ENCODE measurements at regions not wholly inside any gene's neighbourhood (a gene's known extent, or its start where the extent isn't known, plus 50 kb on each side); places are given as distances from the start of the nearest gene placed in this dataset.

- H3K27me3 ChIP-seq (ENCODE audit: insufficient read depth, low read depth): no peaks in the 10 kb centered on the region
- no peaks in the 10 kb centered on the region for H3K36me3 ChIP-seq (ENCODE audit: insufficient read depth)
- no peak overlapping the region for H2AFZ ChIP-seq (ENCODE audit: low read depth)
- H3K79me2 ChIP-seq (ENCODE audit: insufficient read depth, low read depth): no peaks in the 10 kb centered on the region
- no peak overlapping the region for H3K9ac ChIP-seq
- H3K4me3 ChIP-seq (IDR thresholded peaks at IDR 0.05; ENCODE audit: insufficient read depth, low read depth, low read length): no peak overlapping the region
- no peaks in the 10 kb centered on the region for H4K20me1 ChIP-seq (ENCODE audit: insufficient read depth)
- no peak for TF ChIP-seq CTCF (conservative IDR thresholded peaks at IDR 0.05; ENCODE audit: low read depth, low read length)
- H3K4me1 ChIP-seq (ENCODE audit: low read depth, poor library complexity, severe bottlenecking): no peaks in the 10 kb centered on the region
- H3K4me2 ChIP-seq: no peak overlapping the region
- no peak overlapping the region for H3K27ac ChIP-seq
These were observed 343.2 kb downstream of the ACTL7B start for GRCh38 chr9:108512426-108513173.

GRCh38 chr9:108511307-108511706 lies 344.5 kb downstream of the ACTL7B start:
- no peak for TF ChIP-seq CTCF (conservative IDR thresholded peaks at IDR 0.05; ENCODE audit: low read depth, low read length)
- Histone ChIP-seq H3K27ac (no peak overlapping the region), H3K4me2 (no peak overlapping the region), H4K20me1 (ENCODE audit: insufficient read depth) (no peaks in the 10 kb centered on the region), H3K9ac (no peak overlapping the region), H3K27me3 (ENCODE audit: insufficient read depth, low read depth) (no peaks in the 10 kb centered on the region), H3K36me3 (ENCODE audit: insufficient read depth) (no peaks in the 10 kb centered on the region), H3K4me1 (ENCODE audit: low read depth, poor library complexity, severe bottlenecking) (no peaks in the 10 kb centered on the region), H3K79me2 (ENCODE audit: insufficient read depth, low read depth) (no peaks in the 10 kb centered on the region), H2AFZ (ENCODE audit: low read depth) (no peak overlapping the region), H3K4me3 (IDR thresholded peaks at IDR 0.05; ENCODE audit: insufficient read depth, low read depth, low read length) (no peak overlapping the region)

- Histone ChIP-seq H3K9ac (no peak overlapping the region), H3K27ac (no peak overlapping the region), H3K4me3 (IDR thresholded peaks at IDR 0.05; ENCODE audit: insufficient read depth, low read depth, low read length) (no peak overlapping the region), H3K36me3 (ENCODE audit: insufficient read depth) (no peaks in the 10 kb centered on the region), H2AFZ (ENCODE audit: low read depth) (no peak overlapping the region), H3K27me3 (ENCODE audit: insufficient read depth, low read depth) (no peaks in the 10 kb centered on the region), H3K79me2 (ENCODE audit: insufficient read depth, low read depth) (no peaks in the 10 kb centered on the region), H4K20me1 (ENCODE audit: insufficient read depth) (no peaks in the 10 kb centered on the region), H3K4me1 (ENCODE audit: low read depth, poor library complexity, severe bottlenecking) (no peaks in the 10 kb centered on the region), H3K4me2 (no peak overlapping the region)
- TF ChIP-seq CTCF (conservative IDR thresholded peaks at IDR 0.05; ENCODE audit: low read depth, low read length): no peak
These were observed 358.9 kb downstream of the ACTL7B start for GRCh38 chr9:108496846-108497245.

GRCh38 chr9:108489567-108489966 lies 366.2 kb downstream of the ACTL7B start:
- Histone ChIP-seq H3K4me3 (IDR thresholded peaks at IDR 0.05; ENCODE audit: insufficient read depth, low read depth, low read length) (no peak overlapping the region), H3K79me2 (ENCODE audit: insufficient read depth, low read depth) (no peaks in the 10 kb centered on the region), H3K9ac (no peak overlapping the region), H3K27ac (no peak overlapping the region), H3K4me1 (ENCODE audit: low read depth, poor library complexity, severe bottlenecking) (peaks cover 20% of the 10 kb centered on the region), H4K20me1 (ENCODE audit: insufficient read depth) (no peaks in the 10 kb centered on the region), H3K27me3 (ENCODE audit: insufficient read depth, low read depth) (no peaks in the 10 kb centered on the region), H2AFZ (ENCODE audit: low read depth) (no peak overlapping the region), H3K36me3 (ENCODE audit: insufficient read depth) (no peaks in the 10 kb centered on the region), H3K4me2 (no peak overlapping the region)
- no peak for TF ChIP-seq CTCF (conservative IDR thresholded peaks at IDR 0.05; ENCODE audit: low read depth, low read length)

All from KMS-11 (cell line).